Nephron (organoid): ENCODE measurements at regions not wholly inside any gene's neighbourhood (a gene's known extent, or its start where the extent isn't known, plus 50 kb on each side); places are given as distances from the start of the nearest gene placed in this dataset.
A peak's percentile ranks its signal among the peaks of the same experiment; 100 is the strongest.

Experiments used
- H3K27ac Mint-ChIP-seq, 3 experiments: 2 replicates each; pipeline ENCODE4 v1.8.0; 2020; ENCODE audit warnings: mixed read lengths in 3 of 3, mild to moderate bottlenecking in 2 of 3, moderate library complexity in 1 of 3
- H3K27me3 Mint-ChIP-seq: 2 replicates; pipeline ENCODE4 v1.8.0; 2021; ENCODE audit warnings: low read depth, mild to moderate bottlenecking, moderate library complexity, mixed read lengths
- H3K36me3 Mint-ChIP-seq: 2 replicates; pipeline ENCODE4 v1.8.0; 2020; ENCODE audit warnings: low read depth, mixed read lengths
- H3K4me1 Mint-ChIP-seq: 2 replicates; pipeline ENCODE4 v1.8.0; 2020; ENCODE audit warnings: mixed read lengths
- H3K4me3 Mint-ChIP-seq, 3 experiments: 2 replicates each; pipeline ENCODE4 v1.8.0; 2020; ENCODE audit warnings: mild to moderate bottlenecking in 3 of 3, mixed read lengths in 3 of 3, moderate library complexity in 2 of 3
- H3K9me3 Mint-ChIP-seq: 2 replicates; pipeline ENCODE4 v1.8.0; 2020; ENCODE audit warnings: mixed read lengths
- TF ChIP-seq, protein P1 (sequence below), 3 experiments: fragments of 200-600 bp; sonication (generic); IDR thresholded peaks; one replicate each; pipeline ENCODE4 v1.5.0; 2021; ENCODE audit warnings: antibody characterized with exemption in 3 of 3; ENCODE audit not compliant: unreplicated experiment in 3 of 3

DNA sequence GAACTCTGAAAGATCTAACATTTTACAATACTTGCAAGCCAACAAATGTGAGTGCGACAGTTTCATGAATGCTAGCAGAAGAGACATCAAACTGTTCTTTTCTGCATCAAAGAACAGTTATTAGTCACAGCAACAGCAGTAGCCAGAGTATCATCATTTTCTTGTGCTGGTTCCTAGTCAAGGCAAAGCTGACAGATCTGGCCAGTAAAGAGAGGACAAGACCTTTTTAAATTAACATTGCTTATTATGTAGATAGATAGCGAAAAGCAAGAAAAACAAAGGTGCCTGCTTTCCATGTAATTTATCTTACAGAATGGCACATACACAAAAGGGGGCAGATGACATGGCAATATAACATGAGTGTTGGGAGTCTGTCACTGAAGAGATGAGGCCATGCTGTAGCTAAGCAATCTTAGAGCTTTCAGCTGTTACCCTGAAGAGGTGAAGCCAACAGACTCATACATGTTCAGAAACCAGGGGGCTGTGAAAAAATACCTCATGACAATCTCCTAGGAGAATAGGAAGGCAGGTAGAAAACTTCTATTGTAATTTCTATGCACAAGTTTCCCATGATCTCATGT, 626.6 kb upstream of the TYRP1 start:
- H3K9me3 Mint-ChIP-seq = no peaks in the 10 kb centered on the region
- TF ChIP-seq, protein P1, sequence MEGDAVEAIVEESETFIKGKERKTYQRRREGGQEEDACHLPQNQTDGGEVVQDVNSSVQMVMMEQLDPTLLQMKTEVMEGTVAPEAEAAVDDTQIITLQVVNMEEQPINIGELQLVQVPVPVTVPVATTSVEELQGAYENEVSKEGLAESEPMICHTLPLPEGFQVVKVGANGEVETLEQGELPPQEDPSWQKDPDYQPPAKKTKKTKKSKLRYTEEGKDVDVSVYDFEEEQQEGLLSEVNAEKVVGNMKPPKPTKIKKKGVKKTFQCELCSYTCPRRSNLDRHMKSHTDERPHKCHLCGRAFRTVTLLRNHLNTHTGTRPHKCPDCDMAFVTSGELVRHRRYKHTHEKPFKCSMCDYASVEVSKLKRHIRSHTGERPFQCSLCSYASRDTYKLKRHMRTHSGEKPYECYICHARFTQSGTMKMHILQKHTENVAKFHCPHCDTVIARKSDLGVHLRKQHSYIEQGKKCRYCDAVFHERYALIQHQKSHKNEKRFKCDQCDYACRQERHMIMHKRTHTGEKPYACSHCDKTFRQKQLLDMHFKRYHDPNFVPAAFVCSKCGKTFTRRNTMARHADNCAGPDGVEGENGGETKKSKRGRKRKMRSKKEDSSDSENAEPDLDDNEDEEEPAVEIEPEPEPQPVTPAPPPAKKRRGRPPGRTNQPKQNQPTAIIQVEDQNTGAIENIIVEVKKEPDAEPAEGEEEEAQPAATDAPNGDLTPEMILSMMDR (IDR thresholded peaks at IDR 0.05; ENCODE audit: unreplicated experiment in 3 of 3) = no peak
- no peaks in the 10 kb centered on the region for H3K36me3 Mint-ChIP-seq

GRCh38 chr9:12069366-12069765, 623.8 kb upstream of the TYRP1 start:
- no peaks in the 10 kb centered on the region for H3K4me1 Mint-ChIP-seq
- no peaks in the 10 kb centered on the region for H3K9me3 Mint-ChIP-seq
- no peaks in the 10 kb centered on the region for H3K36me3 Mint-ChIP-seq
- TF ChIP-seq, protein P1 (IDR thresholded peaks at IDR 0.05; ENCODE audit: unreplicated experiment in 3 of 3) = no peak
- no peaks in the 10 kb centered on the region for H3K27me3 Mint-ChIP-seq
- H3K27ac Mint-ChIP-seq = no peak overlapping the region
- no peak overlapping the region for H3K4me3 Mint-ChIP-seq

More for the DNA sequence above, 626.6 kb upstream of the TYRP1 start:
- Mint-ChIP-seq H3K27me3 (peaks cover 4% of the 10 kb centered on the region), H3K27ac (no peak overlapping the region), H3K4me3 (no peak overlapping the region), H3K4me1 (no peaks in the 10 kb centered on the region)

GRCh38 chr9:12085399-12085798, 607.8 kb upstream of the TYRP1 start:
- Mint-ChIP-seq H3K36me3 (no peaks in the 10 kb centered on the region), H3K4me3 (no peak overlapping the region)
- TF ChIP-seq, protein P1 (IDR thresholded peaks at IDR 0.05; ENCODE audit: unreplicated experiment in 3 of 3) = no peak

GRCh38 chr9:12091865-12092527, 601.2 kb upstream of the TYRP1 start:
- no peak overlapping the region for H3K4me3 Mint-ChIP-seq
- no peak overlapping the region for H3K27ac Mint-ChIP-seq

More at GRCh38 chr9:12085399-12085798, 607.8 kb upstream of the TYRP1 start:
- no peaks in the 10 kb centered on the region for H3K27me3 Mint-ChIP-seq
- no peaks in the 10 kb centered on the region for H3K9me3 Mint-ChIP-seq
- H3K4me1 Mint-ChIP-seq = no peaks in the 10 kb centered on the region
- H3K27ac Mint-ChIP-seq = no peak overlapping the region

DNA sequence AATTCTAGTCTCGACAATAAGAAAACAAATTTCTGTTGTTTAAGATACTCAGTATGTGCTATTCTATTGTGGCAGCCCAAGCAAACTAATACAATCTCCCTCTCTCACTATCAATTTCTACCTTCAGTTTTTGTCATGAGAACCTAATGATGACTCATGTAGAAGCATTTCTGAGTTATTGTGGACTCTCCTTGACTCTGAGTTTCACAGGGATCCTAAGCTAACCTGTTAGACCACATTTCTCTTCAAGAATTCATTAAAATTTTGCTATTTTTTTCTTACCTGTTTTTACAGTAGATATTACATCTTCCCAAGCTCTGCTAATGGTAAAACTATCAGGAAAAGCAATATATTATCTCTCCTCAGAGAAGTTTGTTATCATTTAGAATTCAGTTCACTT, 599.1 kb upstream of the TYRP1 start:
- Mint-ChIP-seq H3K27ac (no peak overlapping the region), H3K27me3 (no peaks in the 10 kb centered on the region), H3K4me1 (no peaks in the 10 kb centered on the region), H3K36me3 (no peaks in the 10 kb centered on the region), H3K9me3 (no peaks in the 10 kb centered on the region), H3K4me3 (no peak overlapping the region)
- TF ChIP-seq, protein P1 (IDR thresholded peaks at IDR 0.05; ENCODE audit: unreplicated experiment in 3 of 3) = no peak

More at GRCh38 chr9:12091865-12092527, 601.2 kb upstream of the TYRP1 start:
- Mint-ChIP-seq H3K36me3 (no peaks in the 10 kb centered on the region), H3K27me3 (no peaks in the 10 kb centered on the region), H3K4me1 (no peaks in the 10 kb centered on the region), H3K9me3 (no peaks in the 10 kb centered on the region)
- TF ChIP-seq, protein P1 (IDR thresholded peaks at IDR 0.05; ENCODE audit: unreplicated experiment in 3 of 3) = no peak

- Mint-ChIP-seq H3K4me1 (no peaks in the 10 kb centered on the region), H3K27me3 (no peaks in the 10 kb centered on the region), H3K4me3 (no peak overlapping the region), H3K36me3 (no peaks in the 10 kb centered on the region), H3K27ac (peak overlapping the region in 1 of 3 experiments; percentile 61), H3K9me3 (peaks cover 5% of the 10 kb centered on the region)
- TF ChIP-seq, protein P1 (IDR thresholded peaks at IDR 0.05; ENCODE audit: unreplicated experiment in 3 of 3) = no peak
Observed at GRCh38 chr9:12095931-12096330, 597.3 kb upstream of the TYRP1 start.
